GM10266 (cell line): ENCODE measurements at regions not wholly inside any gene's neighbourhood (a gene's known extent, or its start where the extent isn't known, plus 50 kb on each side); places are given as distances from the start of the nearest gene placed in this dataset.

Experiments
- DNase-seq: peaks from one replicate; pipeline ENCODE4 v3.0.0; 2012; ENCODE audit errors: extremely low spot score
- CTCF ChIP-seq: IDR thresholded peaks from 2 replicates; pipeline ENCODE4 v1.5.1; 2012; ENCODE audit warnings: mild to moderate bottlenecking, low read depth; ENCODE audit not compliant: control insufficient read depth, insufficient read depth; ENCODE audit errors: missing control alignments

DNA sequence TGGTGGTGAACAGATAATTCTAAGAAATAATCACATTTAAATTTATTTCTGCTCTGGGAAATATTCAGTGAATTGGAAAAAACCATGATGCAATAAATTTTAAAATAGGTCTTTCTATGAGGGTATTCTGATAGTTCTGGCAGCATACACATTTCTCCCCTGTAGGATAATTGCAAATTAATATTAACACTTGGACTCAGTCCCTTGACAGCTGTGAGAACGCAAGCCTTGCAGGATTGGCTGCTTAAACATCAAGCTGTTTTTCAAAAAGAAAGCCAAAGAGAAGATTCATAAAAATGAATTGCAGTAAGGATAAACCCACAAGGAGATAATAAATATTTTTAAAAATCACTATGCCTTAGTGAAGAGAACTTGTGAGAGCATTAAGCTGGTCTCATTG, 180.0 kb downstream of the MTRR start:
- no peak for TF ChIP-seq CTCF
- DNase-seq, result no peak

DNA sequence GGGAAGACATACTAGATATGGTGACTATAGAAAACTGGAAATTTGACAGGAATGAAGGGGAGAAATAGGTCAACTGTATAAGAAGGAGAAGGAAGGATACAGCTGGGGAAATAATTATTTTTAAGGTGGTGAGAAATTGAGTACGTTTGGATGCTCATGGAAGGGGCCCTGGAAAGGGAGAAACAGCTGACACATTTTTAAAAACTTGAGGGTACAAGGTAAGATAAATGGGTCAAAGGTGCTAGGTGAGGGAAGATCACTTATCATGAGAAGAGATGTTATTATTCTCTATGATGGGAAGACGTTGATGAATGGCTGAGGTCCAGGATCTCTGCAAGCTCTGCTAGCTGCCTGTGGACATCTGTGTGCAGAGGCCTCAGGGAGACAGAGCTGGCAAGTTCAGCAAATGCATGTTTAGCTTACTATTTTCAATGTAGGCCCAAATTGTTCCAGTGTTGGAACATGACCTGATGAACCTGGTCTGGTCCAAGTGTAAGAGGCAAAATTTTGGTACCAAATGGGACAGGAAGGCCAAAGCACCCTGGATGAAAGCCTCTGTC, 181.7 kb downstream of the MTRR start:
- DNase-seq, result no peak
- no peak for TF ChIP-seq CTCF

DNA sequence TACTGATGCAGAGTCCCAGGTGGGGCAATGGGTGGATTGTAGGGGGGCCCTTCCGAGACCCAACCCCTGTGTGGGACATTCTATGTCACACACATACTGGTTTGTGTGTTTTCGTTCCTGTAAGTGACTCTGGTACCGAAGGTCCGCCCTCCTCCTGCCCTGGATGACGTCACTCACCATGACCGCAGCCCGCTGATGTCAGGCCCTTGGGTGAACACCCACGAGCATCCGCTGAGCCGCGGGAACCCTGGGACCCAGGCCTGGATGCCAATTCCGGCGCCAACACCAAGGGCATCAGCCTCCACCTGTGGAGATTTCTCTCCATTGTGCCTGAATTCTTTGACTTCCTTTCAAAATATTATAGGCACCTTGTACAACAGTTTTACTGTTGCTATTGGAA, 184.3 kb downstream of the MTRR start:
- DNase-seq, result no peak
- TF ChIP-seq CTCF, result no peak

- no peak for DNase-seq
- no peak for TF ChIP-seq CTCF
These were observed 188.8 kb downstream of the MTRR start for GRCh38 chr5:8057769-8058168.

- no peak for DNase-seq
- no peak for TF ChIP-seq CTCF
These were observed 189.8 kb downstream of the MTRR start for GRCh38 chr5:8058616-8059190.

GRCh38 chr5:8059337-8059736, 190.4 kb downstream of the MTRR start:
- TF ChIP-seq CTCF, result no peak
- no peak for DNase-seq

DNA sequence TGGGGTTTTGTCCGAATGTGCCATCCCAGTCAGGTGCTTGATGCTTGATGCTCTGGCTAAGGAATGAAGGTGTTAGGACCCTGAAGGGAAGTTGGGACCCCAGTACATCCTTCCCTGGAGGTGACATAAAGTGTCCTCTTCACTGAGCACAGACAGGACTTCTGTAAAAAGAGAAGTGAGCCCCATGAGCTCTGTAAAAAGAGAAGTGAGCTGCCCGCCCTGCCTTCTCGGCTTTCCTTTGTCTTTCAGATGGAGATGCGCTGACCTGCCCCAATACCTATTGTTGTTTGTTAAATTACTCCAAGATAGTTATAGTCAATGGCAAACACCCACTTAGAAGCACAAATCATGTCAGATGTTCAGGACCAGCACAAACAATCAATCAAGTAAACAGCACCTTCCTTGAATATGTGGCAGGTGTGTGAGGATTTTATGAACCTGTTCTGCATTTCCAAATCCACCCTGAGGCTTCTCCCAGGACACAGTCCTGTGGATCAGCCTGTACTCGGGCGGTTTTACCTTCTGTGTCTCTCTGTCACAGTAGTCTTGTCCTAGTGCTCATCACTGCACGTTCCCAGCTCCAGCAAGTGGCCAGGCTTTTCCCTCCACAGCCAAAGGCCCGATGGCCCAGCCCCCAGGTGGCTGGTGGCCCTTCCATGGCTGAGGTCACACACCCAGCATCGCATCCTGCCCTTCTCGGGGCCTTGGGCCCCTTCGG, 191.4 kb downstream of the MTRR start:
- TF ChIP-seq CTCF, result no peak

More for the DNA sequence above, 191.4 kb downstream of the MTRR start:
- DNase-seq, result no peak
